ENCODE measurements at regions not wholly inside any gene's neighbourhood (a gene's known extent, or its start where the extent isn't known, plus 50 kb on each side); places are given as distances from the start of the nearest gene placed in this dataset.

DNA sequence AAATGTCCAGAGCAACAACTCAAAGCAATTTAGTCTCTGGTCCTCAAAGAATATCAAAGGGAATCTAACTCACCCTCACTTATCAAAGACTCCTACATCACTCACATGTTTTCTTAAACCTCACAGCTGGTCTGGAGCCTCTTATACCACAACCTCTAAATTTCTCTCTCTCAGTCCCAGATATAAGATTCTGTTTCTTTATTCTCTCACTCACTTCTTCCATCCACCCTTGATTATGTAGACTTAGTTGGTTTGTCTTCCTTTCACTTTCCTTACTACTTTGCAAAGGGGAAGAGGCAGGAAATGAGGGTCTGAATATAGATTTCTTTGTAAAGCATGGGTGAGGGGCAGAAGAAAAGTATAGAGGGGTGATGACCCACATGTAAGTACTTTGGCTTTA is 75.4 kb upstream of the STARD4 start:
- peaks cover 0 to 39% (median 3%) of the 10 kb centered on the region in 5 donors for H3K4me1 ChIP-seq (ENCODE audit: control insufficient read depth in 5 of 5, insufficient read depth in 5 of 5, low read length in 5 of 5)
- H3K9ac ChIP-seq (ENCODE audit: insufficient read depth in 1 of 2, low read length in 2 of 2): no peak overlapping the region
- no peaks in the 10 kb centered on the region for H3K36me3 ChIP-seq (ENCODE audit: control insufficient read depth in 4 of 4, insufficient read depth in 4 of 4, low read length in 4 of 4)
- no peak overlapping the region for H3K27ac ChIP-seq (ENCODE audit: low read depth in 1 of 2, low read length in 1 of 2)
- DNase-seq (no peak), ATAC-seq (ENCODE audit: insufficient read depth, low FRiP score) (no peak)
- H3K4me3 ChIP-seq: no peak overlapping the region
- TF ChIP-seq, protein P1, sequence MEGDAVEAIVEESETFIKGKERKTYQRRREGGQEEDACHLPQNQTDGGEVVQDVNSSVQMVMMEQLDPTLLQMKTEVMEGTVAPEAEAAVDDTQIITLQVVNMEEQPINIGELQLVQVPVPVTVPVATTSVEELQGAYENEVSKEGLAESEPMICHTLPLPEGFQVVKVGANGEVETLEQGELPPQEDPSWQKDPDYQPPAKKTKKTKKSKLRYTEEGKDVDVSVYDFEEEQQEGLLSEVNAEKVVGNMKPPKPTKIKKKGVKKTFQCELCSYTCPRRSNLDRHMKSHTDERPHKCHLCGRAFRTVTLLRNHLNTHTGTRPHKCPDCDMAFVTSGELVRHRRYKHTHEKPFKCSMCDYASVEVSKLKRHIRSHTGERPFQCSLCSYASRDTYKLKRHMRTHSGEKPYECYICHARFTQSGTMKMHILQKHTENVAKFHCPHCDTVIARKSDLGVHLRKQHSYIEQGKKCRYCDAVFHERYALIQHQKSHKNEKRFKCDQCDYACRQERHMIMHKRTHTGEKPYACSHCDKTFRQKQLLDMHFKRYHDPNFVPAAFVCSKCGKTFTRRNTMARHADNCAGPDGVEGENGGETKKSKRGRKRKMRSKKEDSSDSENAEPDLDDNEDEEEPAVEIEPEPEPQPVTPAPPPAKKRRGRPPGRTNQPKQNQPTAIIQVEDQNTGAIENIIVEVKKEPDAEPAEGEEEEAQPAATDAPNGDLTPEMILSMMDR (IDR thresholded peaks at IDR 0.05; ENCODE audit: control extremely low read depth, extremely low read depth): no peak
- H3K9me3 ChIP-seq (ENCODE audit: control insufficient read depth in 4 of 4, insufficient read depth in 3 of 4, low read length in 3 of 4): no peaks in the 10 kb centered on the region
- H3K27me3 ChIP-seq (ENCODE audit: control insufficient read depth in 3 of 3, insufficient read depth in 3 of 3, low read length in 2 of 3): no peaks in the 10 kb centered on the region

DNA sequence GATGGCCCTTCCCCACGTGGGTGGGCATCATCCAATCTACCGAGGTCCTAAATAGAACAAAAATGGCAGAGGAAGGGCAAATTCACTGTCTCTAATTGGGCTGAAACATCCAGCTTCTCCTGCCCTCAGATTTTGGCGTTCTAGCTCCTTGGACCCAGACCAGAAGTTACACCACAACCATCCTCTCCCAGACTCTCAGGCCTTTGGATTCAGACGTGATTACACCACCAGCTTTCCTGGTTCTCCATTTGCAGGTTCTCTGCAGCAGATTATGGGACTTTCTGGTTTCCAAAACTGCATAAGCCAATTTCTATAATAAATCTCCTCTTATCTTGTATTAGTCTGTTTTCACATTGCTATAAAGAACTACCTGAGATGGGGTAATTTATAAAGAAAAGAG is 73.6 kb upstream of the STARD4 start:
- H3K27me3 ChIP-seq (ENCODE audit: control insufficient read depth in 3 of 3, insufficient read depth in 3 of 3, low read length in 2 of 3): no peaks in the 10 kb centered on the region
- no peak overlapping the region for H3K4me3 ChIP-seq
- H3K4me1 ChIP-seq (ENCODE audit: control insufficient read depth in 5 of 5, insufficient read depth in 5 of 5, low read length in 5 of 5): peaks cover 0 to 39% (median 3%) of the 10 kb centered on the region in 5 donors
- H3K27ac ChIP-seq (ENCODE audit: low read depth in 1 of 2, low read length in 1 of 2): no peak overlapping the region
- no peak overlapping the region for H3K9ac ChIP-seq (ENCODE audit: insufficient read depth in 1 of 2, low read length in 2 of 2)
- ATAC-seq (ENCODE audit: insufficient read depth, low FRiP score) (no peak), DNase-seq (no peak)
- TF ChIP-seq, protein P1 (IDR thresholded peaks at IDR 0.05; ENCODE audit: control extremely low read depth, extremely low read depth): no peak
- H3K36me3 ChIP-seq (ENCODE audit: control insufficient read depth in 4 of 4, insufficient read depth in 4 of 4, low read length in 4 of 4): no peaks in the 10 kb centered on the region
- no peaks in the 10 kb centered on the region for H3K9me3 ChIP-seq (ENCODE audit: control insufficient read depth in 4 of 4, insufficient read depth in 3 of 4, low read length in 3 of 4)
- WGBS, 2 donors: 78 to 87% methylated on average over 4 of the region's 4 CpGs

DNA sequence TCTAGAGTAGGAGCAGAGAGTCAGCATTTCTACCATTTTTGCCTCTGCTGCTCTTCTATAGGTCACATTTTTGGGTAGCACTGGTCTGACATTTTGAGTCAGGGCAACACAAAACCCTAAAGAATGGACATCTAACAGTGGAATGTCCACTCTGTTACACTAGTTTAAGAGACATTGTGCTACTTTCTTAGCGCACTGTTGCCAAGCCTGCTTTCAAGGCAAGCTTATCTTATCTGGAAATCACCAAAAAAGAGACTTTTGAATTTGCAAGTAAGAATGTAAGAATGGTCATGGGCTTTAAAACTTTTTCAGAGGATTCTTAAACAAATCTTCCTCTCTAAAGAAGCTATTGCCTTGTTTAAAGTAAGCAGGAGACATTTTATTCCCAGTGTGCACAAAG is 73.0 kb upstream of the STARD4 start:
- peak overlapping the region in 1 of 2 donors; percentile 53 for H3K27ac ChIP-seq (ENCODE audit: low read depth in 1 of 2, low read length in 1 of 2)

More for the DNA sequence above, 73.0 kb upstream of the STARD4 start:
- H3K4me3 ChIP-seq: no peak overlapping the region
- TF ChIP-seq, protein P1 (IDR thresholded peaks at IDR 0.05; ENCODE audit: control extremely low read depth, extremely low read depth): no peak
- WGBS, 2 donors: 85 to 91% methylated on average over 1 of the region's 1 CpG
- DNase-seq (peak in 1 of 3 donors; percentile 30), ATAC-seq (ENCODE audit: insufficient read depth, low FRiP score) (no peak)
- H3K9me3 ChIP-seq (ENCODE audit: control insufficient read depth in 4 of 4, insufficient read depth in 3 of 4, low read length in 3 of 4): no peaks in the 10 kb centered on the region
- no peaks in the 10 kb centered on the region for H3K27me3 ChIP-seq (ENCODE audit: control insufficient read depth in 3 of 3, insufficient read depth in 3 of 3, low read length in 2 of 3)
- no peaks in the 10 kb centered on the region for H3K36me3 ChIP-seq (ENCODE audit: control insufficient read depth in 4 of 4, insufficient read depth in 4 of 4, low read length in 4 of 4)
- H3K9ac ChIP-seq (ENCODE audit: insufficient read depth in 1 of 2, low read length in 2 of 2): no peak overlapping the region
- H3K4me1 ChIP-seq (ENCODE audit: control insufficient read depth in 5 of 5, insufficient read depth in 5 of 5, low read length in 5 of 5): peaks cover 0 to 39% (median 3%) of the 10 kb centered on the region in 5 donors

Measured in lung (tissue), 11 donors.